ENCODE measurements at regions not wholly inside any gene's neighbourhood (a gene's known extent, or its start where the extent isn't known, plus 50 kb on each side); places are given as distances from the start of the nearest gene placed in this dataset.
"Not testable (repeated sequence)": the region's sequence is repeated elsewhere in the genome, so short reads cannot be mapped to it uniquely, and the experiment has no call there.

- H3K27me3 ChIP-seq (ENCODE audit: insufficient read depth, low read length): no peaks in the 10 kb centered on the region
- no peak overlapping the region for H3K27ac ChIP-seq (ENCODE audit: low read length)
- H3K9ac ChIP-seq (ENCODE audit: low read depth, low read length): no peak overlapping the region
- H3K4me1 ChIP-seq (ENCODE audit: insufficient read depth, low read length): no peaks in the 10 kb centered on the region
- H3K36me3 ChIP-seq (ENCODE audit: insufficient read depth, low read depth, low read length): no peaks in the 10 kb centered on the region
- H3K9me3 ChIP-seq (ENCODE audit: insufficient read depth, low read depth, low read length): no peaks in the 10 kb centered on the region
- no peak overlapping the region for H3K4me3 ChIP-seq (ENCODE audit: low read length)
Measured at GRCh38 chr7:106534271-106534846, 126.6 kb downstream of the CCDC71L start.

GRCh38 chr7:106530183-106530582, 130.8 kb downstream of the CCDC71L start:
- H3K36me3 ChIP-seq (ENCODE audit: insufficient read depth, low read depth, low read length); H3K4me3 ChIP-seq (ENCODE audit: low read length); H3K9me3 ChIP-seq (ENCODE audit: insufficient read depth, low read depth, low read length); H3K9ac ChIP-seq (ENCODE audit: low read depth, low read length); H3K27me3 ChIP-seq (ENCODE audit: insufficient read depth, low read length); H3K27ac ChIP-seq (ENCODE audit: low read length); H3K4me1 ChIP-seq (ENCODE audit: insufficient read depth, low read length): not testable (repeated sequence)

GRCh38 chr7:106526617-106527016, 134.3 kb downstream of the CCDC71L start:
- not testable (repeated sequence) for H3K27me3 ChIP-seq (ENCODE audit: insufficient read depth, low read length); H3K36me3 ChIP-seq (ENCODE audit: insufficient read depth, low read depth, low read length); H3K9me3 ChIP-seq (ENCODE audit: insufficient read depth, low read depth, low read length); H3K4me3 ChIP-seq (ENCODE audit: low read length); H3K9ac ChIP-seq (ENCODE audit: low read depth, low read length); H3K27ac ChIP-seq (ENCODE audit: low read length); H3K4me1 ChIP-seq (ENCODE audit: insufficient read depth, low read length)

- Histone ChIP-seq H3K27me3 (ENCODE audit: insufficient read depth, low read length) (no peaks in the 10 kb centered on the region), H3K36me3 (ENCODE audit: insufficient read depth, low read depth, low read length) (no peaks in the 10 kb centered on the region), H3K27ac (ENCODE audit: low read length) (no peak overlapping the region), H3K4me1 (ENCODE audit: insufficient read depth, low read length) (no peaks in the 10 kb centered on the region), H3K9ac (ENCODE audit: low read depth, low read length) (no peak overlapping the region), H3K4me3 (ENCODE audit: low read length) (no peak overlapping the region), H3K9me3 (ENCODE audit: insufficient read depth, low read depth, low read length) (no peaks in the 10 kb centered on the region)
Measured at GRCh38 chr7:106524690-106525059, 136.3 kb downstream of the CCDC71L start.

- H3K27ac ChIP-seq (ENCODE audit: low read length): no peak overlapping the region
- no peaks in the 10 kb centered on the region for H3K27me3 ChIP-seq (ENCODE audit: insufficient read depth, low read length)
- H3K9ac ChIP-seq (ENCODE audit: low read depth, low read length): no peak overlapping the region
- H3K4me3 ChIP-seq (ENCODE audit: low read length): no peak overlapping the region
- H3K36me3 ChIP-seq (ENCODE audit: insufficient read depth, low read depth, low read length): no peaks in the 10 kb centered on the region
- no peaks in the 10 kb centered on the region for H3K9me3 ChIP-seq (ENCODE audit: insufficient read depth, low read depth, low read length)
- no peaks in the 10 kb centered on the region for H3K4me1 ChIP-seq (ENCODE audit: insufficient read depth, low read length)
Measured at GRCh38 chr7:106523482-106523881, 137.5 kb downstream of the CCDC71L start.

- Histone ChIP-seq H3K27ac (ENCODE audit: low read length) (no peak overlapping the region), H3K9ac (ENCODE audit: low read depth, low read length) (no peak overlapping the region), H3K4me3 (ENCODE audit: low read length) (no peak overlapping the region), H3K9me3 (ENCODE audit: insufficient read depth, low read depth, low read length) (no peaks in the 10 kb centered on the region), H3K27me3 (ENCODE audit: insufficient read depth, low read length) (no peaks in the 10 kb centered on the region), H3K4me1 (ENCODE audit: insufficient read depth, low read length) (no peaks in the 10 kb centered on the region), H3K36me3 (ENCODE audit: insufficient read depth, low read depth, low read length) (no peaks in the 10 kb centered on the region)
Measured at GRCh38 chr7:106522696-106523095, 138.3 kb downstream of the CCDC71L start.

GRCh38 chr7:106521541-106521940, 139.4 kb downstream of the CCDC71L start:
- Histone ChIP-seq H3K4me3 (ENCODE audit: low read length) (no peak overlapping the region), H3K9me3 (ENCODE audit: insufficient read depth, low read depth, low read length) (no peaks in the 10 kb centered on the region), H3K27ac (ENCODE audit: low read length) (no peak overlapping the region), H3K9ac (ENCODE audit: low read depth, low read length) (no peak overlapping the region), H3K4me1 (ENCODE audit: insufficient read depth, low read length) (no peaks in the 10 kb centered on the region), H3K36me3 (ENCODE audit: insufficient read depth, low read depth, low read length) (no peaks in the 10 kb centered on the region), H3K27me3 (ENCODE audit: insufficient read depth, low read length) (no peaks in the 10 kb centered on the region)

GRCh38 chr7:106520962-106521514, 139.9 kb downstream of the CCDC71L start:
- no peaks in the 10 kb centered on the region for H3K36me3 ChIP-seq (ENCODE audit: insufficient read depth, low read depth, low read length)
- no peaks in the 10 kb centered on the region for H3K9me3 ChIP-seq (ENCODE audit: insufficient read depth, low read depth, low read length)
- H3K27ac ChIP-seq (ENCODE audit: low read length): no peak overlapping the region
- H3K4me1 ChIP-seq (ENCODE audit: insufficient read depth, low read length): no peaks in the 10 kb centered on the region
- H3K9ac ChIP-seq (ENCODE audit: low read depth, low read length): no peak overlapping the region
- no peaks in the 10 kb centered on the region for H3K27me3 ChIP-seq (ENCODE audit: insufficient read depth, low read length)
- no peak overlapping the region for H3K4me3 ChIP-seq (ENCODE audit: low read length)

GRCh38 chr7:106518967-106519366, 142.0 kb downstream of the CCDC71L start:
- H3K4me3 ChIP-seq (ENCODE audit: low read length): no peak overlapping the region
- H3K4me1 ChIP-seq (ENCODE audit: insufficient read depth, low read length): no peaks in the 10 kb centered on the region
- H3K27ac ChIP-seq (ENCODE audit: low read length): no peak overlapping the region
- H3K36me3 ChIP-seq (ENCODE audit: insufficient read depth, low read depth, low read length): no peaks in the 10 kb centered on the region
- no peak overlapping the region for H3K9ac ChIP-seq (ENCODE audit: low read depth, low read length)
- no peaks in the 10 kb centered on the region for H3K9me3 ChIP-seq (ENCODE audit: insufficient read depth, low read depth, low read length)
- no peaks in the 10 kb centered on the region for H3K27me3 ChIP-seq (ENCODE audit: insufficient read depth, low read length)

- no peaks in the 10 kb centered on the region for H3K27me3 ChIP-seq (ENCODE audit: insufficient read depth, low read length)
- no peaks in the 10 kb centered on the region for H3K36me3 ChIP-seq (ENCODE audit: insufficient read depth, low read depth, low read length)
- H3K4me3 ChIP-seq (ENCODE audit: low read length): no peak overlapping the region
- H3K9me3 ChIP-seq (ENCODE audit: insufficient read depth, low read depth, low read length): no peaks in the 10 kb centered on the region
- no peaks in the 10 kb centered on the region for H3K4me1 ChIP-seq (ENCODE audit: insufficient read depth, low read length)
- no peak overlapping the region for H3K9ac ChIP-seq (ENCODE audit: low read depth, low read length)
- no peak overlapping the region for H3K27ac ChIP-seq (ENCODE audit: low read length)
Measured at GRCh38 chr7:106518239-106518638, 142.7 kb downstream of the CCDC71L start.

- Histone ChIP-seq H3K9me3 (ENCODE audit: insufficient read depth, low read depth, low read length) (no peaks in the 10 kb centered on the region), H3K36me3 (ENCODE audit: insufficient read depth, low read depth, low read length) (no peaks in the 10 kb centered on the region), H3K9ac (ENCODE audit: low read depth, low read length) (no peak overlapping the region), H3K27ac (ENCODE audit: low read length) (no peak overlapping the region), H3K27me3 (ENCODE audit: insufficient read depth, low read length) (no peaks in the 10 kb centered on the region), H3K4me3 (ENCODE audit: low read length) (no peak overlapping the region), H3K4me1 (ENCODE audit: insufficient read depth, low read length) (no peaks in the 10 kb centered on the region)
Measured at GRCh38 chr7:106517508-106517907, 143.4 kb downstream of the CCDC71L start.

- no peaks in the 10 kb centered on the region for H3K4me1 ChIP-seq (ENCODE audit: insufficient read depth, low read length)
- H3K9ac ChIP-seq (ENCODE audit: low read depth, low read length): no peak overlapping the region
- H3K9me3 ChIP-seq (ENCODE audit: insufficient read depth, low read depth, low read length): no peaks in the 10 kb centered on the region
- no peak overlapping the region for H3K4me3 ChIP-seq (ENCODE audit: low read length)
- no peaks in the 10 kb centered on the region for H3K36me3 ChIP-seq (ENCODE audit: insufficient read depth, low read depth, low read length)
- H3K27ac ChIP-seq (ENCODE audit: low read length): no peak overlapping the region
- no peaks in the 10 kb centered on the region for H3K27me3 ChIP-seq (ENCODE audit: insufficient read depth, low read length)
Measured at GRCh38 chr7:106515321-106515720, 145.6 kb downstream of the CCDC71L start.

Measured in iPS-20b (cell line).